Caki2 (cell line): ENCODE measurements at regions not wholly inside any gene's neighbourhood (a gene's known extent, or its start where the extent isn't known, plus 50 kb on each side); places are given as distances from the start of the nearest gene placed in this dataset.

ENCODE experiments used
- DNase-seq: peaks from one replicate; pipeline ENCODE4 v3.0.0-alpha.2; 2015; ENCODE audit warnings: low read depth
- in situ Hi-C: cut with HindIII; loops from 2 replicates; pipeline ENCODE4 v1.10.0; 2016; ENCODE audit warnings: low sequenced_read_pairs, low pct_unique_long_range_greater_than_20kb, mixed read lengths

DNA sequence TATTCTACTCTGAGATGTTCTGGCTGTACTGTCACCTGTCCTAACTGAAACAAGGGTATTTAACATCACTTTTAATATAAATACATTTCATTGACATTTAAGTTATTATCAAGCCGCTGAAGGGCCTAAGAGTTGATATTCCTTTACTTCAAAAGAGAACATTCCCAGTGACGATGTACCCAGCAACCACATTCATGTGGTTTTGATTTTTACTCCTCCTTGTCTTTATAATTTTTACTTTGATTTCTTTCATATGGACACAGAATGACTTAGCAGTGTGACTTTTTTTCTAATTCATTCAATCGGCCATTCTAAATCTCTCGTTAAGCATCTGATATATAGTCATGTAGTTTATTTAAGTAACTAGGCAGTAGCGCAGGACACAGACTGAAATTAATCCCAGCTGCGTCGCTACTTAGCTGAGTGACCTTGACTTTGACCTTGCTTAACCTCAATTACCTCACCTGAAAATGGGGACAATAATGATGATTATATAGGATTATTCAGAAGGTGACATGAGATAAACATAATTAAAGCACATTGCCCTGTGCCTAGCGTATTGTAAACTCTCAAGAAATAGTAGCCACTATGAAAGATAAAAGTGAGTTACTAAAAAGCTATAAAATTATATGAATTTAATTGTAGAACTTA is 476.6 kb downstream of the SETD4 start:
- DNase-seq, result no peak
- in situ Hi-C loops, result no loop called here

- no peak for DNase-seq
- in situ Hi-C loops, result no loop called here
Measured at GRCh38 chr21:35582731-35583130, 477.6 kb downstream of the SETD4 start.

DNA sequence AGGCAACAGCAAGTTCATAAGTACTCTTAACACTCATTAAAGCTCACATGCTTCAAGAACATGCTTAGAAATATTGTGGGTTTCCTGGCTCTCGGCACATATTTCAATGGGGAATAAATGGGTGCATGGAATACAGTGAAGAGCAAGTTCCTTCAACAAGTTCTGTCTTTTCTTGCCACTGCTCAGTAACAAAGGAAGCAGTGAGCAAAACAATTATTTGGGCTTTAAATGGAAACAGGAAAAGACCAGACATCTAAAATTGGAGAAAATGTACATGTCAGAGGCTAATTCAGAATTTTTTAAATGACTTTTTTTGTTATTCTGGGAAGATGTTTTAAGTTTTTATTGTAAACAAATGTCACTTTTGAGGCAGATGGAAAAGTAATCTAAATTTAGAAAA is 478.7 kb downstream of the SETD4 start:
- in situ Hi-C loops, result no loop called here
- no peak for DNase-seq

DNA sequence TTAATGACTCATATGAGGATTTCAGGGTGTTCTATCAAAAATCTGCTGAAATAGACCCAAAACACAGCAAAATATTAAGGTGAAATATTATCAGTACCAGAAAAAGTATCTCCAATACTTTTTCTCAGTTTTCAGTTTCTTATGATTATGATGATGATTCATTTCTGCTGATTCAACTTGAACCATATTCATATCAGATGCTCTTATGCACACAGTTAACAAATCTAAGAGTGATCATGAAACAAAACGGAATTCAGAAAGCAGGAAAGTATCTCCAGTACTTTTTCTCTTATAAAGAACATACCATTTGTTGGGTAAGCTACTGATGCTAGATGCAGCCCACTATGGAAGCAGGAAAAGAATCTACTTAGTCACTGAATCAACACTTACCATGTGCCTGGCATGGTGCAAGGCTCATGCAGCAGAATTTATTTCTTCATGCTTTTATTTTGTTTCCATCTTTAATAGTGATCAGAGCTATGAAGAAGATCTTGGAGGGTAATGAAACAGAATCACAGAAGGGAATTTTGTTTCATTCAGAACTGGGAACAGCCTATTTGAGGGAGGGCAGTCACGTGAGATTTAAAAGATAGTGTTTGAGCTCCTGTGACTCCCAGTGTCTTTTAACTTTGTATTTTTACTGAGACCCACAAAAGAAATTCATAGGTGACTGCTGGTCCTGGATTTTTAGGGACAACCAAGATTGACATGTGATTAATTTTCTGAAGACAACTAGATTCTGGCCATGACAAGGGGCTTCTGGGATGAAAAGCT is 480.6 kb downstream of the SETD4 start:
- DNase-seq, result no peak
- in situ Hi-C loops, result no loop called here

- no peak for DNase-seq
- in situ Hi-C loops, result no loop called here
Measured at GRCh38 chr21:35578831-35579471, 481.4 kb downstream of the SETD4 start.

DNA sequence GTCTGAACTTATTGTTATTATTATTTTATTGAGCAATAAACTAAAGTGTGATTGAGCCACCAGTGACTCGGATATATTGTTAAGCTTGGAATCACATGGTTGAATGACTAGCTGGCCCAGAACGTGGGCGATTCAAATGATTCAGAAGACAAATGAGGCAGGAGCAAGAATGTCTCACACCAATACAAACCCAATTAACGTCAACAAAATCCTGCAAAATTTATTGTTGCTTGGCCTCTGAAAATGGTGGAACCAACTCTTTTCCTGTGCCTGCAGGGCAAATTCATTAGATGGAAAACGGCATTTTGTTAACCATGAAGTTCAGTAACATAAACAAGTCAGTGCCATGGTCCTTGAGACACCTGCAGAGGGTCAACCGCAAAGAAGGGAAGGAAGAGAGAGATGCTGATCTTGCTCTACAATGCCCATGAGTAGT is 482.0 kb downstream of the SETD4 start:
- in situ Hi-C loops, result no loop called here
- DNase-seq, result peak; percentile 95

DNA sequence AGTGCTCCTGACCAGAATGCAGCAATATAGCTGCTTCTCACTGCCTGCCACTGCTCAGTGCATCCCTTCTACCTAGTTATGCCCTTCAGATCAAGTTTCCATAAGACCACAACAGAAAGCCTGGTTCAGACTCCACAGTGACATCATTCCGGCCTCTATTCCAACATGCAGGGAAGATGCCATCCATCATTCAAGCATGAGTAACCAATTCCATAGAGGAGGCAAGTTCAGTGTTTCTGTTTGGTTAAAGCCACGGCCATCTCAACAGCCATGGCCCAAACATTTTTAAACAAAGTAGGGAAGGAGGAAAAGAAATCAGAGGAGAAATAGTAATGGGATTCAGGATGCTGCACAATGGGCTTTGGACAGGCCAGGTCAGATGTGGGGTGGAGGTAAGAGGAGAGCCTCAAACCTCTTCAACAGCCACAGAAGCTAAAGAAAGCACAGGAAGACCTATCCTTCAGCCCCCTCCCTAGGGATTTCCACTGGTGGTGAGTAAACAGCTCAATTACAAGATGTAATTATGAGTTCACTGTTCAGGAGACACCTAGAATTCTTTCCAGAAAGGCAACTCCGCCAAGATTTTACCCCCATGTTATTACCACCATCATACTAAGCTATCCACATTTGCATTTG is 484.9 kb downstream of the SETD4 start:
- in situ Hi-C loops, result no loop called here
- peak; percentile 81 for DNase-seq

DNA sequence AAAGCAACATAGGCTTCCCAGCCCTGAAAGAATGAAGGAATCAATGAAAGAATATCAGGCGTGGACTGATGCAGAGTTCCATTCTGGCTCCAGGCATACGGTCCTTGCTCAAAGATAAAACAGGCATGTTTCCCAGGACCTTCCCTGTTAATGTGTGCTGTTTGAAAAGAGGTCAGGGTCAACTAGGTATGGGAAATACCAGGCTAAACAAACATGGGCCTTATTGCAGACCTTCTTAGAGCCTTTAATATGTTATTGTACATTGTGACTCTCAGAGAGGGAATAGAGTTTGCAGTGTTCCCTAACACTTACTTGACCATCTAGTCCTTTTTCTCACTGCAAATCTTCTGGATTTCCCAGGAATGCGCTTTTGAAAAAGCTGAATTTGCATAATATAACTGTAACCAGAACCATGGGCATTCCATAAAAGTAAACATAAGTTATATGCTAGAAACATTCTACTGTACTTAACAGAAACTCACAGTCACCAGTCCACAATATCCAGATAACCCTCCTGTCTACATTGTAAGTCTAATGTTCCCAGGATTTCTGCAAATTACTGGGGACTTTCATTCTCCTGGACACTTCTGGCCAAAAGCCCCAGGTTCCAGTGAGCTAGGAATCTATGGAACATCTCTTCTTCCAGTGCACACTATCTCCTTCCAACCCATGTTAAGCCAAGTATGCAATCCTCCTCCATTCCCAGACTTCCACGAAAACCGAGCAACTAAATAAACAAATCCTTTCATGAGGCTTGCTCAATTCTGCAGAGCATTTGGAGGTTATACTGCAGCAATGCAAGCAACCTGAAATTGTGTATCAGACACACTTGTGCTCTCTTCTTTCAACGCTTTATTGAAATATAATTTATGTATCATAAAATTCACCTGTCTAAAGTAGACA is 486.6 kb downstream of the SETD4 start:
- in situ Hi-C loops, result no loop called here
- DNase-seq, result no peak

DNA sequence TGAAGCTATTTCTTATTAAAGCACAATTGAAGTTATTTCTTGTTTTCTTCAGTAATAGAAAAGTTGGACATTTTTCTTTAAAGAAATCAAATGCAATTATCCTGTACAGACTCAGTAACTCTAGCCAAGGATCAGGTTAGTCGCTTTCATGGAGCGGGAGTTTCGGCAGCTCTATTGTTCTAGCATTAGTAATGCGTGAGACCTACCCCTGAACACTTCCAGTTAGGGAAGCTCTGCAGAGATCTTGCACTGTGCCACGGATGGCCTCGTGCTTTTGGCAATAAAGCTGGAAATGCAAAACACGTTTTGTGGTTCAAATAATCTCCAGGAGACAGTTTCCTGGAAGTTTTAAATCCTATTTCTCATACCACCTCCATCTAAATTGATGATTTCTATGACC is 488.4 kb downstream of the SETD4 start:
- in situ Hi-C loops, result no loop called here
- DNase-seq, result no peak

- in situ Hi-C loops, result no loop called here
- no peak for DNase-seq
Measured at GRCh38 chr21:35568643-35569042, 491.7 kb downstream of the SETD4 start.

GRCh38 chr21:35566874-35567273 is 493.5 kb downstream of the SETD4 start:
- no peak for DNase-seq
- in situ Hi-C loops, result no loop called here

DNA sequence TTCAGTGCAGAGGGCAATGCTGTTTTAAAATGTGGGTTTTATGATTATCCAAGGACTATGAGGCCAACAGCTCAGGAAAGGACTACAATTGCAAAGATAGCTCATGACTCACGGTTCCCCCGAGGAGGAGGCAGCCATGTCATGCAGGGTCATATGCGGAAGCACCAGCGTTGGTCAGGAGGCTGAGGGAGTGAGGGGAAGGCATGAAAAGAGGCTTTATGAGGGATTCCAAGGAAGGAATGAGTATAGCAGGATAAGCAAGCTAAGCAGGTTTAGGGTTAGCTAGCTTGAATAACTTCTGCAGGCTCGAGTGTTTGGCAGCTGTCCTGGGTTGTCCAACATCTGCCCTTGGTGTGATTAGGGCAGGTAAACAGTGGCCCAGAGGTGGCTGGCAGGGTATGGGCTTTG is 495.1 kb downstream of the SETD4 start:
- in situ Hi-C loops, result no loop called here
- DNase-seq, result no peak

- in situ Hi-C loops, result no loop called here
Measured at GRCh38 chr21:35563885-35564451, 496.4 kb downstream of the SETD4 start.

DNA sequence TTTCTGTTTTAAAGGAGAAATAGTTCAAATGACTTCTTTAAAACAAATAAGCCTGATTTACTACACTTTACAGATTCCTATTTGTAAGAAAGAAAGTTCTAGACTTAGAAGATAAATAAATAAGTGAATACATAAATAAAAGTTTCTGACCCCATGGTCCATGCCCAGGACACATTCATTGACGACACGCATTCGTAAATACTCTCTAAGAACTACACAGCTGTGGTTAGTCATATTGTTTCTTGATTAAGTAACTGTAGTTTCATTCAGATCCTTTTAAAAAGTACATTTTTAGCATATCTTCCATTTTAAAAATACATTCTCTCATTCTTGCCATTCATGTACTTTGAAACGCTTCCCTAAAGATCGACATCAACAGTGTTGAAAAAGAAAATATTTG is 497.4 kb downstream of the SETD4 start:
- in situ Hi-C loops, result no loop called here
- DNase-seq, result no peak

More at GRCh38 chr21:35563885-35564451, 496.4 kb downstream of the SETD4 start:
- DNase-seq, result no peak

DNA sequence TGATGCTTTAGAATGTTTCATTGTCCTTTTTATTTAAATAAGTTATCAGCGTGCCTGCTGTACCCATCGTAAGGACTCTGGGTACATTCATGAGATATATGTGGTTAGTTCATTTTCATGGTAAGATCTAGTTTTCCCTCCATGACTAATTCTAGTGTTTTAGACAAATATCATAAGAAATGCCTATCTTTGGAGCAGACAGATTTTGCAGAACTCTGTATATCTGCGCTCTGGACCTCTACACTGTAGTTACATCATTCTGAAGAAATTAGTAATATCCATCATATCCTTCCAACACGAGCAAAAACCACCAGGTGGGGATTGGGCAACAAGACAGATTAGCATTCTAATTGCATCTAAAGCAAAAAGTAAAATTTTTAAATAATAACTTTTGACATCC is 499.2 kb downstream of the SETD4 start:
- in situ Hi-C loops, result no loop called here

DNA sequence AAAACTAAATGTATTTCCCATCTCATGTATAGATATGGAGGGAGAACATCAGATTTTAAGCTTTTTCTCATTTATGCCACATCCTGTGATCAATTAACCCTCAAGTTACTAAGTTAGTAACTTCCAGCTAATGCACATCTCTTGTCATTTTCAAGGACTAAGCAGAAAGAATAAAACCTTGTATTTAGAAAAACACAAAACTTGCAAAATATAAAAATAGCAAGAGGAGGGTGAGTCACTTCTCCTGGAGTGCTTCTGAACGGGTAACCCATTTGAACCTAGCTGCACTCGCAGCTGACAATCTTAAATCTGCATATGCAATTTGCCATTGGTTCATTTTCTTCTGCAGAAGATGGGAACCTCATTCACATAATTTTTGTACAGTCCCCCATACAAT is 500.5 kb downstream of the SETD4 start:
- in situ Hi-C loops, result no loop called here
- no peak for DNase-seq

More for the DNA sequence above, 499.2 kb downstream of the SETD4 start:
- DNase-seq, result no peak

- DNase-seq, result no peak
- in situ Hi-C loops, result no loop called here
Measured at GRCh38 chr21:35559128-35559828, 501.0 kb downstream of the SETD4 start.
